Stimulated activated naive CD8-positive, alpha-beta T cell treated with anti-CD3 and anti-CD28 coated beads, Interleukin-15, amount 100 ng/mL, for 72 hours (primary cell): ENCODE measurements at regions not wholly inside any gene's neighbourhood (a gene's known extent, or its start where the extent isn't known, plus 50 kb on each side); places are given as distances from the start of the nearest gene placed in this dataset.
"Not testable (repeated sequence)": the region's sequence is repeated elsewhere in the genome, so short reads cannot be mapped to it uniquely, and the experiment has no call there.

Experiments
- ATAC-seq: fragments of 150-1000 bp; cut with Tn5 transposase; 2 replicates; pipeline ENCODE4 v1.10.0; 2021; ENCODE audit warnings: mild to moderate bottlenecking, moderate library complexity
- DNase-seq, 2 donors: peaks; one replicate each; pipeline ENCODE4 v3.0.0; 2021 to 2022
- H3K27ac Mint-ChIP-seq, 2 donors: one replicate each; pipeline ENCODE4 v1.8.0; 2022; ENCODE audit warnings: mild to moderate bottlenecking in 2 of 2, mixed read lengths in 2 of 2, moderate library complexity in 2 of 2
- H3K27me3 Mint-ChIP-seq: one replicate; pipeline ENCODE4 v1.8.0; 2022; ENCODE audit warnings: mixed read lengths
- H3K4me1 Mint-ChIP-seq: one replicate; pipeline ENCODE4 v1.8.0; 2022; ENCODE audit warnings: mild to moderate bottlenecking, mixed read lengths
- H3K4me3 Mint-ChIP-seq, 2 donors: one replicate each; pipeline ENCODE4 v1.8.0; 2022; ENCODE audit warnings: mild to moderate bottlenecking in 2 of 2, mixed read lengths in 2 of 2, moderate library complexity in 1 of 2
- H3K9me3 Mint-ChIP-seq, 2 donors: one replicate each; pipeline ENCODE4 v1.8.0; 2022; ENCODE audit warnings: mixed read lengths in 2 of 2

- no peak for DNase-seq
- H3K27ac Mint-ChIP-seq = no peak overlapping the region
- no peak for ATAC-seq
- H3K4me1 Mint-ChIP-seq = peaks cover 28% of the 10 kb centered on the region
- peaks cover 11% of the 10 kb centered on the region for H3K27me3 Mint-ChIP-seq
- peaks cover 0 to 4% of the 10 kb centered on the region in 2 donors for H3K9me3 Mint-ChIP-seq
- H3K4me3 Mint-ChIP-seq = no peak overlapping the region
Observed at GRCh38 chr10:7042000-7042399, 368.8 kb downstream of the SFMBT2 start.

- peaks cover 5% of the 10 kb centered on the region in 2 donors for H3K9me3 Mint-ChIP-seq
- H3K4me3 Mint-ChIP-seq = no peak overlapping the region
- no peak overlapping the region for H3K27ac Mint-ChIP-seq
- DNase-seq (no peak), ATAC-seq (no peak)
- H3K4me1 Mint-ChIP-seq = peaks cover 25% of the 10 kb centered on the region
- H3K27me3 Mint-ChIP-seq = peaks cover 11% of the 10 kb centered on the region
Observed at GRCh38 chr10:7040681-7041080, 370.2 kb downstream of the SFMBT2 start.

GRCh38 chr10:7039859-7040258 is 371.0 kb downstream of the SFMBT2 start:
- DNase-seq (no peak), ATAC-seq (no peak)
- Mint-ChIP-seq H3K27me3 (peaks cover 11% of the 10 kb centered on the region), H3K9me3 (peaks cover 10 to 13% of the 10 kb centered on the region in 2 donors), H3K27ac (no peak overlapping the region), H3K4me3 (no peak overlapping the region), H3K4me1 (peaks cover 28% of the 10 kb centered on the region)

- no peak overlapping the region for H3K27ac Mint-ChIP-seq
- H3K4me3 Mint-ChIP-seq = peak overlapping the region in 1 of 2 donors; percentile 8
- peaks cover 11% of the 10 kb centered on the region for H3K27me3 Mint-ChIP-seq
- H3K4me1 Mint-ChIP-seq = peaks cover 37% of the 10 kb centered on the region
- H3K9me3 Mint-ChIP-seq = peaks cover 20 to 21% of the 10 kb centered on the region in 2 donors
- DNase-seq = no peak
- ATAC-seq = no peak
Observed at GRCh38 chr10:7038416-7038815, 372.4 kb downstream of the SFMBT2 start.

GRCh38 chr10:7037434-7037833 is 373.4 kb downstream of the SFMBT2 start:
- not testable (repeated sequence) for H3K27ac Mint-ChIP-seq, H3K4me3 Mint-ChIP-seq, DNase-seq, ATAC-seq
- Mint-ChIP-seq H3K9me3 (peaks cover 20 to 26% of the 10 kb centered on the region in 2 donors), H3K4me1 (peaks cover 45% of the 10 kb centered on the region), H3K27me3 (peaks cover 11% of the 10 kb centered on the region)

- DNase-seq (no peak), ATAC-seq (no peak)
- peaks cover 20 to 26% of the 10 kb centered on the region in 2 donors for H3K9me3 Mint-ChIP-seq
- H3K27me3 Mint-ChIP-seq = peaks cover 11% of the 10 kb centered on the region
- no peak overlapping the region for H3K4me3 Mint-ChIP-seq
- H3K27ac Mint-ChIP-seq = no peak overlapping the region
- peaks cover 45% of the 10 kb centered on the region for H3K4me1 Mint-ChIP-seq
Observed at GRCh38 chr10:7036951-7037350, 373.9 kb downstream of the SFMBT2 start.

GRCh38 chr10:7035126-7035761 is 375.6 kb downstream of the SFMBT2 start:
- H3K27ac Mint-ChIP-seq = peak overlapping the region; percentile 22 to 46
- DNase-seq (peak in 1 of 2 donors; percentile 63), ATAC-seq (peak; percentile 90)
- H3K27me3 Mint-ChIP-seq = peaks cover 10% of the 10 kb centered on the region
- peaks cover 45% of the 10 kb centered on the region for H3K4me1 Mint-ChIP-seq
- peaks cover 26 to 30% of the 10 kb centered on the region in 2 donors for H3K9me3 Mint-ChIP-seq
- peak overlapping the region in 1 of 2 donors; percentile 11 for H3K4me3 Mint-ChIP-seq

GRCh38 chr10:7033031-7033430 is 377.8 kb downstream of the SFMBT2 start:
- H3K27ac Mint-ChIP-seq = no peak overlapping the region

GRCh38 chr10:7030134-7030855 is 380.5 kb downstream of the SFMBT2 start:
- H3K4me3 Mint-ChIP-seq = no peak overlapping the region
- peaks cover 34 to 44% of the 10 kb centered on the region in 2 donors for H3K9me3 Mint-ChIP-seq
- H3K4me1 Mint-ChIP-seq = peaks cover 42% of the 10 kb centered on the region
- ATAC-seq = no peak
- no peaks in the 10 kb centered on the region for H3K27me3 Mint-ChIP-seq
- no peak for DNase-seq
- H3K27ac Mint-ChIP-seq = no peak overlapping the region

More at GRCh38 chr10:7033031-7033430, 377.8 kb downstream of the SFMBT2 start:
- DNase-seq (no peak), ATAC-seq (peak; percentile 65)
- no peaks in the 10 kb centered on the region for H3K27me3 Mint-ChIP-seq
- H3K9me3 Mint-ChIP-seq = peaks cover 43 to 50% of the 10 kb centered on the region in 2 donors
- H3K4me1 Mint-ChIP-seq = peaks cover 53% of the 10 kb centered on the region
- no peak overlapping the region for H3K4me3 Mint-ChIP-seq

GRCh38 chr10:7029672-7030071 is 381.2 kb downstream of the SFMBT2 start:
- Mint-ChIP-seq H3K27me3 (no peaks in the 10 kb centered on the region), H3K27ac (no peak overlapping the region), H3K4me1 (peaks cover 36% of the 10 kb centered on the region), H3K9me3 (peaks cover 28 to 38% of the 10 kb centered on the region in 2 donors), H3K4me3 (no peak overlapping the region)
- no peak for DNase-seq
- no peak for ATAC-seq

- DNase-seq = no peak
- peaks cover 22 to 31% of the 10 kb centered on the region in 2 donors for H3K9me3 Mint-ChIP-seq
- no peak for ATAC-seq
- H3K27me3 Mint-ChIP-seq = no peaks in the 10 kb centered on the region
- H3K4me3 Mint-ChIP-seq = peak overlapping the region in 1 of 2 donors; percentile 43
- peaks cover 30% of the 10 kb centered on the region for H3K4me1 Mint-ChIP-seq
- peak overlapping the region in 1 of 2 donors; percentile 59 for H3K27ac Mint-ChIP-seq
Observed at GRCh38 chr10:7028809-7029166, 382.0 kb downstream of the SFMBT2 start.

GRCh38 chr10:7027913-7028808 is 382.7 kb downstream of the SFMBT2 start:
- peak overlapping the region in 1 of 2 donors; percentile 59 for H3K27ac Mint-ChIP-seq

GRCh38 chr10:7027237-7027912 is 383.5 kb downstream of the SFMBT2 start:
- DNase-seq (no peak), ATAC-seq (no peak)
- Mint-ChIP-seq H3K4me3 (no peak overlapping the region), H3K27me3 (no peaks in the 10 kb centered on the region), H3K27ac (no peak overlapping the region), H3K4me1 (peaks cover 21% of the 10 kb centered on the region), H3K9me3 (peaks cover 22 to 24% of the 10 kb centered on the region in 2 donors)

More at GRCh38 chr10:7027913-7028808, 382.7 kb downstream of the SFMBT2 start:
- H3K27me3 Mint-ChIP-seq = no peaks in the 10 kb centered on the region
- no peak for DNase-seq
- peaks cover 26% of the 10 kb centered on the region for H3K4me1 Mint-ChIP-seq
- ATAC-seq = peak; percentile 80
- H3K4me3 Mint-ChIP-seq = peak overlapping the region in 1 of 2 donors; percentile 43
- H3K9me3 Mint-ChIP-seq = peaks cover 22 to 26% of the 10 kb centered on the region in 2 donors

- Mint-ChIP-seq H3K9me3 (peaks cover 22 to 24% of the 10 kb centered on the region in 2 donors), H3K27ac (no peak overlapping the region), H3K4me1 (peaks cover 21% of the 10 kb centered on the region), H3K4me3 (no peak overlapping the region), H3K27me3 (no peaks in the 10 kb centered on the region)
- DNase-seq = no peak
- no peak for ATAC-seq
Observed at GRCh38 chr10:7026818-7027217, 384.0 kb downstream of the SFMBT2 start.

GRCh38 chr10:7025296-7025695 is 385.5 kb downstream of the SFMBT2 start:
- Mint-ChIP-seq H3K4me1 (peaks cover 21% of the 10 kb centered on the region), H3K27ac (no peak overlapping the region), H3K27me3 (no peaks in the 10 kb centered on the region), H3K9me3 (peaks cover 17 to 20% of the 10 kb centered on the region in 2 donors), H3K4me3 (no peak overlapping the region)
- DNase-seq (no peak), ATAC-seq (no peak)
